ENCODE measurements at regions not wholly inside any gene's neighbourhood (a gene's known extent, or its start where the extent isn't known, plus 50 kb on each side); places are given as distances from the start of the nearest gene placed in this dataset.
A peak's percentile ranks its signal among the peaks of the same experiment; 100 is the strongest.

DNA sequence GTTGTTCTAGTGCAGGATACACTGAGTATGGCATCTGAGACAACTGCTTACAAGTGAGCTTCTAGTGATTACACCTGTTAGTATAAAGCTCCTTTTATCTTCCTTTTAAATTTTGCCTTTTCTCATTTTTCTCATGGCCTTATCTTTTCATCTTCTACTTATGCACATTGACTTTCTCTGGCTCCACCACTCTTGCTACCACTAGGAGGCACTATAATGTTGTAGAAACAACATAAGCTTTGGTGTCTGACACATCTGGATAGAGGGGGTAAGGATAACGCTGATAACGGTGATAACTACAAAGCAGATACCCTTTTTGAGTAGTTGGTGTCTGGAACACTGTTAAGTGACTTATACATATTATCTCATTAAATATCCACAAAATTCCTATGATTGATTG is 187.4 kb upstream of the TEX13C start:
- H3K79me2 ChIP-seq (ENCODE audit: insufficient read depth, low read length), result no peaks in the 10 kb centered on the region
- H3K36me3 Mint-ChIP-seq (ENCODE audit: low read depth, unreplicated experiment), result no peaks in the 10 kb centered on the region
- no peak overlapping the region for H3K27ac Mint-ChIP-seq (ENCODE audit: unreplicated experiment)
- H3K4me1 Mint-ChIP-seq (ENCODE audit: low read depth, unreplicated experiment), result no peaks in the 10 kb centered on the region
- no peak overlapping the region for H3K9ac ChIP-seq (ENCODE audit: low read length)
- no peaks in the 10 kb centered on the region for H3K4me1 ChIP-seq (ENCODE audit: insufficient read depth, low read length)
- FAIRE-seq (peak; percentile 92), DNase-seq (ENCODE audit: low read depth) (no peak)
- no peak overlapping the region for H3K4me3 Mint-ChIP-seq (ENCODE audit: unreplicated experiment)
- no peak overlapping the region for H3K4me2 ChIP-seq (ENCODE audit: low read length)
- H3K9me3 Mint-ChIP-seq (ENCODE audit: unreplicated experiment), result no peaks in the 10 kb centered on the region
- no peaks in the 10 kb centered on the region for H3K27me3 ChIP-seq (ENCODE audit: insufficient read depth, low read length)
- no peak for TF ChIP-seq EZH2 (IDR thresholded peaks at IDR 0.05; ENCODE audit: insufficient read depth, low read length)
- TF ChIP-seq, protein P1, sequence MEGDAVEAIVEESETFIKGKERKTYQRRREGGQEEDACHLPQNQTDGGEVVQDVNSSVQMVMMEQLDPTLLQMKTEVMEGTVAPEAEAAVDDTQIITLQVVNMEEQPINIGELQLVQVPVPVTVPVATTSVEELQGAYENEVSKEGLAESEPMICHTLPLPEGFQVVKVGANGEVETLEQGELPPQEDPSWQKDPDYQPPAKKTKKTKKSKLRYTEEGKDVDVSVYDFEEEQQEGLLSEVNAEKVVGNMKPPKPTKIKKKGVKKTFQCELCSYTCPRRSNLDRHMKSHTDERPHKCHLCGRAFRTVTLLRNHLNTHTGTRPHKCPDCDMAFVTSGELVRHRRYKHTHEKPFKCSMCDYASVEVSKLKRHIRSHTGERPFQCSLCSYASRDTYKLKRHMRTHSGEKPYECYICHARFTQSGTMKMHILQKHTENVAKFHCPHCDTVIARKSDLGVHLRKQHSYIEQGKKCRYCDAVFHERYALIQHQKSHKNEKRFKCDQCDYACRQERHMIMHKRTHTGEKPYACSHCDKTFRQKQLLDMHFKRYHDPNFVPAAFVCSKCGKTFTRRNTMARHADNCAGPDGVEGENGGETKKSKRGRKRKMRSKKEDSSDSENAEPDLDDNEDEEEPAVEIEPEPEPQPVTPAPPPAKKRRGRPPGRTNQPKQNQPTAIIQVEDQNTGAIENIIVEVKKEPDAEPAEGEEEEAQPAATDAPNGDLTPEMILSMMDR (IDR thresholded peaks at IDR 0.05; ENCODE audit: insufficient read depth, low read depth, low read length), result no peak
- H3K4me3 ChIP-seq (ENCODE audit: insufficient read depth, low read depth, low read length), result no peak overlapping the region
- H3K36me3 ChIP-seq (ENCODE audit: insufficient read depth, low read length), result no peaks in the 10 kb centered on the region
- no peaks in the 10 kb centered on the region for H3K27me3 Mint-ChIP-seq (ENCODE audit: low read depth, unreplicated experiment)
- no peak overlapping the region for H3K27ac ChIP-seq (ENCODE audit: low read depth, low read length)
- H4K20me1 ChIP-seq (ENCODE audit: insufficient read depth, low read length), result no peaks in the 10 kb centered on the region
- H3K9me3 ChIP-seq (ENCODE audit: insufficient read depth, low read depth, low read length), result no peaks in the 10 kb centered on the region
- no peak overlapping the region for H2AFZ ChIP-seq (ENCODE audit: low read depth, low read length)

DNA sequence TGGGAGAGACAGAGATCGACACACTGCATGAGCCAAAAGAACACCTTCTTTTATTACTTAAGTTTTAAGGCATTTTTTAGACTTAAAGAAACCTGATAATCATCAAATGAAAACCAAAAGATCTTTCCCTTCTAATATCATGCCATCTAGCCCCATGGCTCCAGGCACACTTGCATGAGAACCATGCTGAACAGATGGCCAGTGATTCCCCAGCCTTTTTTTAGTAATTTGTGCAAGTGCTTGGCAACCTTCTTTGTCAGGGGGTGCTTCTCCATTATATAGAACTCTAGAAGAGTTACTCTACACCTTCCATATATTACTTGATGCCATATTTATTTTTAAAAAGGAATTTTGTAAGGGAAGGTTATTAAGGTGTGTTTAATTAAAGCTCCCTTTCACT is 182.2 kb upstream of the TEX13C start:
- Histone ChIP-seq H3K27ac (ENCODE audit: low read depth, low read length) (no peak overlapping the region), H3K9ac (ENCODE audit: low read length) (no peak overlapping the region), H3K4me2 (ENCODE audit: low read length) (no peak overlapping the region), H3K27me3 (ENCODE audit: insufficient read depth, low read length) (no peaks in the 10 kb centered on the region), H3K79me2 (ENCODE audit: insufficient read depth, low read length) (no peaks in the 10 kb centered on the region), H3K4me1 (ENCODE audit: insufficient read depth, low read length) (no peaks in the 10 kb centered on the region), H2AFZ (ENCODE audit: low read depth, low read length) (no peak overlapping the region), H3K9me3 (ENCODE audit: insufficient read depth, low read depth, low read length) (no peaks in the 10 kb centered on the region), H4K20me1 (ENCODE audit: insufficient read depth, low read length) (no peaks in the 10 kb centered on the region), H3K4me3 (ENCODE audit: insufficient read depth, low read depth, low read length) (no peak overlapping the region), H3K36me3 (ENCODE audit: insufficient read depth, low read length) (no peaks in the 10 kb centered on the region)
- Mint-ChIP-seq H3K9me3 (ENCODE audit: unreplicated experiment) (no peaks in the 10 kb centered on the region), H3K4me3 (ENCODE audit: unreplicated experiment) (no peak overlapping the region), H3K27ac (ENCODE audit: unreplicated experiment) (no peak overlapping the region), H3K27me3 (ENCODE audit: low read depth, unreplicated experiment) (no peaks in the 10 kb centered on the region), H3K4me1 (ENCODE audit: low read depth, unreplicated experiment) (no peaks in the 10 kb centered on the region), H3K36me3 (ENCODE audit: low read depth, unreplicated experiment) (no peaks in the 10 kb centered on the region)
- FAIRE-seq (no peak), DNase-seq (ENCODE audit: low read depth) (no peak)
- TF ChIP-seq EZH2 (IDR thresholded peaks at IDR 0.05; ENCODE audit: insufficient read depth, low read length), result no peak
- TF ChIP-seq, protein P1 (IDR thresholded peaks at IDR 0.05; ENCODE audit: insufficient read depth, low read depth, low read length), result no peak

DNA sequence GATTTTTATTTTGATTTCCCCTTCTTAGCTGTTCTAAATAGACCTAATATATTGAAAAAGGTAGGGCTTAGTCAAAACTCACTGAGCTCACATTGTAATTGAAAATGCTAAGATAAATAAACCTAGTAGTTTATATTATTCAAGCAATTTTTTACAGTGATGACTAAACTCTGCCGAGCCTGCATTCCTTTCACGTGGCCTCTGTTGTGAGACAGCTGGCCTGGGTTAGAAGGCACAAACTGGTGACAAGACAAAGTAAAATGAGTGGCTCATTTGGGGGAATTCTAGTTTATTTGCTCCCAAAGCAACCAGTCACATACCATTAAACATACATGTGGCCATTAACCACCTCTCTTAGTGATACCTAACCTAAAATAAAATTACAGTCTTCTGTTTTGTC is 169.4 kb upstream of the TEX13C start:
- no peak for FAIRE-seq

More for the DNA sequence above, 169.4 kb upstream of the TEX13C start:
- Mint-ChIP-seq H3K4me1 (ENCODE audit: low read depth, unreplicated experiment) (peaks cover 2% of the 10 kb centered on the region), H3K27me3 (ENCODE audit: low read depth, unreplicated experiment) (no peaks in the 10 kb centered on the region), H3K27ac (ENCODE audit: unreplicated experiment) (peak overlapping the region; percentile 53), H3K36me3 (ENCODE audit: low read depth, unreplicated experiment) (no peaks in the 10 kb centered on the region), H3K4me3 (ENCODE audit: unreplicated experiment) (no peak overlapping the region), H3K9me3 (ENCODE audit: unreplicated experiment) (no peaks in the 10 kb centered on the region)
- Histone ChIP-seq H3K4me1 (ENCODE audit: insufficient read depth, low read length) (no peaks in the 10 kb centered on the region), H3K4me3 (ENCODE audit: insufficient read depth, low read depth, low read length) (no peak overlapping the region), H3K27me3 (ENCODE audit: insufficient read depth, low read length) (no peaks in the 10 kb centered on the region), H2AFZ (ENCODE audit: low read depth, low read length) (no peak overlapping the region), H3K27ac (ENCODE audit: low read depth, low read length) (no peak overlapping the region), H3K36me3 (ENCODE audit: insufficient read depth, low read length) (no peaks in the 10 kb centered on the region), H3K79me2 (ENCODE audit: insufficient read depth, low read length) (no peaks in the 10 kb centered on the region), H3K4me2 (ENCODE audit: low read length) (no peak overlapping the region), H4K20me1 (ENCODE audit: insufficient read depth, low read length) (no peaks in the 10 kb centered on the region), H3K9me3 (ENCODE audit: insufficient read depth, low read depth, low read length) (no peaks in the 10 kb centered on the region), H3K9ac (ENCODE audit: low read length) (no peak overlapping the region)
- TF ChIP-seq EZH2 (IDR thresholded peaks at IDR 0.05; ENCODE audit: insufficient read depth, low read length), result no peak
- TF ChIP-seq, protein P1 (IDR thresholded peaks at IDR 0.05; ENCODE audit: insufficient read depth, low read depth, low read length), result no peak
- DNase-seq (ENCODE audit: low read depth), result no peak
